ENCODE measurements at regions not wholly inside any gene's neighbourhood (a gene's known extent, or its start where the extent isn't known, plus 50 kb on each side); places are given as distances from the start of the nearest gene placed in this dataset.

- TF ChIP-seq CTCF (IDR thresholded peaks at IDR 0.05) (no peak), POLR2A (IDR thresholded peaks at IDR 0.05) (no peak)
These were observed 67.9 kb upstream of the UBE2E2 start for GRCh38 chr3:23135026-23135785.
